Cardiac fibroblast (primary cell): ENCODE measurements at regions not wholly inside any gene's neighbourhood (a gene's known extent, or its start where the extent isn't known, plus 50 kb on each side); places are given as distances from the start of the nearest gene placed in this dataset.

Source experiments
- DNase-seq, 2 donors: peaks; one replicate each; pipeline versions ENCODE4 v3.0.0 to v3.0.0-alpha.2; 2010; ENCODE audit warnings: low read depth in 2 of 2
- H3K4me3 ChIP-seq, 2 donors: replicated peaks in 1 of 2; 1 replicate in 1 of 2; 2 replicates in 1 of 2; pipeline ENCODE4 v1.5.1; 2011; ENCODE audit warnings: low read depth in 2 of 2, low read length in 2 of 2, mild to moderate bottlenecking in 2 of 2, moderate library complexity in 1 of 2
- CTCF ChIP-seq: IDR thresholded peaks from one replicate; pipeline ENCODE4 v1.5.1; 2011; ENCODE audit warnings: low read depth, mild to moderate bottlenecking, low read length, inconsistent platforms

GRCh38 chr22:27144321-27144720 is 486.9 kb downstream of the MIAT start:
- TF ChIP-seq CTCF: no peak
- H3K4me3 ChIP-seq: no peak overlapping the region

GRCh38 chr22:27146866-27147633 is 489.7 kb downstream of the MIAT start:
- H3K4me3 ChIP-seq: no peak overlapping the region
- no peak for DNase-seq
- no peak for TF ChIP-seq CTCF

More at GRCh38 chr22:27144321-27144720, 486.9 kb downstream of the MIAT start:
- no peak for DNase-seq

GRCh38 chr22:27148055-27148454 is 490.7 kb downstream of the MIAT start:
- TF ChIP-seq CTCF: no peak
- DNase-seq: no peak
- no peak overlapping the region for H3K4me3 ChIP-seq

- TF ChIP-seq CTCF: no peak
- no peak for DNase-seq
- H3K4me3 ChIP-seq: no peak overlapping the region
These were observed 491.6 kb downstream of the MIAT start for GRCh38 chr22:27148886-27149470.

GRCh38 chr22:27149921-27150543 is 492.6 kb downstream of the MIAT start:
- no peak for TF ChIP-seq CTCF
- H3K4me3 ChIP-seq: no peak overlapping the region
- DNase-seq: peak; percentile 30 to 53

- no peak overlapping the region for H3K4me3 ChIP-seq
- DNase-seq: peak in 1 of 2 donors; percentile 17
- TF ChIP-seq CTCF: no peak
These were observed 493.2 kb downstream of the MIAT start for GRCh38 chr22:27150544-27150941.
